ENCODE measurements at regions not wholly inside any gene's neighbourhood (a gene's known extent, or its start where the extent isn't known, plus 50 kb on each side); places are given as distances from the start of the nearest gene placed in this dataset.
A peak's percentile ranks its signal among the peaks of the same experiment; 100 is the strongest.
"Not testable (repeated sequence)": the region's sequence is repeated elsewhere in the genome, so short reads cannot be mapped to it uniquely, and the experiment has no call there.

- not testable (repeated sequence) for FAIRE-seq
Observed at GRCh38 chrX:23458957-23459356, 124.3 kb downstream of the PTCHD1 start.

- no peak for FAIRE-seq
Observed at GRCh38 chrX:23465105-23465791, 130.6 kb downstream of the PTCHD1 start.

GRCh38 chrX:23465985-23466384, 131.3 kb downstream of the PTCHD1 start:
- FAIRE-seq: no peak

GRCh38 chrX:23478056-23478455, 143.4 kb downstream of the PTCHD1 start:
- no peak for FAIRE-seq

- no peak for FAIRE-seq
Observed at GRCh38 chrX:23478561-23478960, 143.9 kb downstream of the PTCHD1 start.

DNA sequence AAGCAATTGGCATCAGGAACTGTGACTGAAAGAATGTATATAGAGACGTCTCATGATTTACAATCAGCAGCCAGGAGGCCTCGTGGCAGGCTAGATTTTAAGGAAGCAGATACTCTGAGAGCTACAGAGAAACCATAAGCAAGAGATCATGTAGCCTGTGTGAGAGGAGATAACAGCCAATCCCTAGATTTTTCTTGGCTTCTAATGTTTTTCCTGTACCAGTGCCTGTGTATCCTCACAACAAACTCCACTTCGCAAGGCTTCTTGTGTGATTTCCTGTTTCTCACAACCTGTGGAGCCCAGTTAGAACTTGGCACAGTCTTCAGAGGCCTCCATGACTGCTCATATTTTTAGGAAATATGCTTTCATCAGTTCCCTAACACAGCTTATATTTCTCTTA, 147.9 kb downstream of the PTCHD1 start:
- FAIRE-seq: no peak

- no peak for FAIRE-seq
Observed at GRCh38 chrX:23483396-23483795, 148.7 kb downstream of the PTCHD1 start.

DNA sequence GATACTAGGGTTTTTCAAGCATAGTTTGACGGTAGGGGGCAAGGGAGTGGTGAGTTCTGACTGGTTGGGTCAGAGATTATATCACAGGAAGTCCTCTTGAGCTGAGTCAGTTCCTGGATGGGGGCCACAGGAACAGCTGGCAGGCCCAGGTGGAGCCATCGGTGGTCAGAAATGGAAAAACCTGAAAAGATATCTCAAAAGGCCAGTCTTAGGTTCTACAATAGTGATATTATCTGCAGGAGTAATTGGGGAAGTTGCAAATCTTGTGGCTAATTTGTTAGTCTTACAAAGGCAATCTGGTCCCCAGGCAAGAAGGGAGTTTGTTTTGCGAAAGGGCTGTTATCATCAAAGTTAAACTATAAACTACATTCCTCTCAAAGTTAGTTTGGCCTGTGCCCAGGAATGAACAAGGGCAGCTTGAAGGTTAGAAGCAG, 159.3 kb downstream of the PTCHD1 start:
- FAIRE-seq: peak; percentile 92

- no peak for FAIRE-seq
Observed at GRCh38 chrX:23494741-23495140, 160.1 kb downstream of the PTCHD1 start.

DNA sequence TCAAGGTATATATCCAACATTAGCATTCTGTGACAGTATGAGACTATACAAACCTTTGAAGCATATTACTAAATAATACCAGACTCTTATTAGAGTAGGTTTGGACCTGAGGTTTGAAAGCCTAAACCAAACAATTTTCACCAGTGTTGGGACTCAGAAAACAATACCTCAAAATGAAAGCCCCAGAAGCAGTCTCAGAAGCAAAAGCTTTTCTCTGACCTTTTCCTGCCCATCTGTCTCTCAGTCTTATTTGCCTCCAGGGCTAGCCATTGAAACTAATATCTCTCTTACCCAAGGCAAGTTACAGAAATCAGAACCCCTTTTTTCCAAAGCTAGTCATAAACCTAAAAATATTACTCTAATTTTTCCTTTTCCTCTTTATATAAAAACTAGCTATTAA, 163.3 kb downstream of the PTCHD1 start:
- FAIRE-seq: no peak

DNA sequence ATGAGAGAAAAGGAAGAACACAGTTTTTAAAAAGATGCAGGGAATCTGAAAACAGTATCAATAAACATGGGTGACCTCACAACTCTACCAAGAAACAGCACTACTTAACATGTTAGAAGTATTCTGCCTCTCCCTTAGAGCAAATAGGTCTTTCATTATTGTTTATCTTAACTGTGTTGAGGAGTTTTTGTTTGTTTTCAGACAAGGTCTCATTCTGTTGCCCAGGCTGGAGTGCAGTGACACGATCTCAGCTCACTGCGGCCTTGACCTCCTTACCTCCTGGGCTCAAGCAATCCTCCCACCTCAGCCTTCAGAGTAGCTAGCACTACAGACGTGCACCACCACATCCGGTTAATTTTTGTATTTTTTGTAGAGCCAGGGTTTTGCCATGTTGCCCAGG, 165.3 kb upstream of the PRDX4 start:
- FAIRE-seq: no peak

- FAIRE-seq: peak; percentile 99
Observed at GRCh38 chrX:23503835-23504539, 163.3 kb upstream of the PRDX4 start.

- FAIRE-seq: no peak
Observed at GRCh38 chrX:23504540-23504884, 162.8 kb upstream of the PRDX4 start.

GRCh38 chrX:23504895-23505294, 162.4 kb upstream of the PRDX4 start:
- no peak for FAIRE-seq

GRCh38 chrX:23505531-23506303, 161.6 kb upstream of the PRDX4 start:
- FAIRE-seq: no peak

DNA sequence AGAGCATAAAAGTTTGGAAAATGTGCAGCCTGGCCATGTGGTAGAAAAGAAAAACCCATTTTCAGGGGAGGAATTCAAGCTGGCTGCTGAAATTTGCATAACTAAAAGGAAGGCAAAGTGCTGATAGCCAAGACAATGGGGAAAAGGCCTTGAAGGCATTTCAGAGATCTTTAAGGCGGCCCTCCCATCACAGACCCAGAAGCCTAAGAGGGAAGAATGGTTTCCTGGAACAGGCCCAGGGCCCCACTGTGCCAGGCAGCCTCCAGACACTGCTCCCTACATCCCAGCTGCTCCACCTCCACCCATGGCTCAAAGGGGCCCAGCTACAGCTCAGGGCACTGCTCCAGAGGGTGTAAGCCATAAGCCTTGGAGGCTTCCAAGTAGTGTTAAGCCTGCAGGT, 158.0 kb upstream of the PRDX4 start:
- FAIRE-seq: no peak

- no peak for FAIRE-seq
Observed at GRCh38 chrX:23511793-23512192, 155.5 kb upstream of the PRDX4 start.

DNA sequence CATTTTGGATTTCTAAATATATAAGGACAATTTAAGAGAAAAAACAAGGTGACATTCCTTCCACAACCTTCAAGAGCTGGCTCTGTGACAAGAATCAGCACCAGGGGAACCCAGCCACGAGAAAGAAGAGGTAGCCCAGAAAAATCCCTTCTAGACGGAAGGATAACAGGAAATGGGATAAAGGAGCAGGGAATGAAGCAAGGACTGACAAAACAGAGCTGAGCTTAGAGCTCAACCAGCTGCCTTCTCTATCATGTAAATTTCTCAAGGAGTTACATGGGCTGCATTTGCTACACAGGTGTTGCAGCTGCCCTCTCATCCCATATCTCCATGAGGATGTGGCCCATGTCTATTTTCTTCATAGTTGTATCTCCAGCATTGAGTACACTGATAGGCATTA, 154.2 kb upstream of the PRDX4 start:
- FAIRE-seq: no peak

GRCh38 chrX:23514082-23514481, 153.2 kb upstream of the PRDX4 start:
- no peak for FAIRE-seq

- no peak for FAIRE-seq
Observed at GRCh38 chrX:23515028-23515427, 152.3 kb upstream of the PRDX4 start.

DNA sequence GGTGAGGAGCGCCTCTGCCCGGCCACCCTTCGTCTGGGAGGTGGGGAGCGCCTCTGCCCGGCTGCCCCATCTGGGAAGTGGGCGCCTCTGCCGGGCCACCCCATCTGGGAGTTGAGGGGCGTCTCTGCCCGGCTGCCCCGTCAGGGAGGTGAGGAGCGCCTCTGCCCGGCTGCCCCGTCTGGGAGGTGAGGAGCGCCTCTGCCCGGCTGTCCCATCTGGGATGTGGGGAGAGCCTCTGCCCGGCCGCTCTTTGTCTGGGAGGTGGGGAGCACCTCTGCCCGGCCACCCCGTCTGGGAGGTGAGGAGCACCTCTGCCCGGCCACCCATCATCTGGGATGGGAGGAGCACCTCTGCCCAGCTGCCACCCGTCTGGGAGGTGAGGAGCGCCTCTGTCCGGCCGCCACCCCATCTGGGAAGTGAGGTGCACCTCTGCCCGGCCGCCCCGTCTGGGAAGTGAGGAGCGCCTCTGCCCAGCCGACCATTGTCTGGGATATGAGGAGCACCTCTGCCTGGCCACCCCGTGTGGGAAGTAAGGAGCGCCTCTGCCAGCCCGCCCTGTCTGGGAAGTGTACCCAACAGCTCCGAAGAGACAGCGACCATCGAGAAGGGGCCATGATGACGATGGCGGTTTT, 144.2 kb upstream of the PRDX4 start:
- FAIRE-seq: not testable (repeated sequence)

DNA sequence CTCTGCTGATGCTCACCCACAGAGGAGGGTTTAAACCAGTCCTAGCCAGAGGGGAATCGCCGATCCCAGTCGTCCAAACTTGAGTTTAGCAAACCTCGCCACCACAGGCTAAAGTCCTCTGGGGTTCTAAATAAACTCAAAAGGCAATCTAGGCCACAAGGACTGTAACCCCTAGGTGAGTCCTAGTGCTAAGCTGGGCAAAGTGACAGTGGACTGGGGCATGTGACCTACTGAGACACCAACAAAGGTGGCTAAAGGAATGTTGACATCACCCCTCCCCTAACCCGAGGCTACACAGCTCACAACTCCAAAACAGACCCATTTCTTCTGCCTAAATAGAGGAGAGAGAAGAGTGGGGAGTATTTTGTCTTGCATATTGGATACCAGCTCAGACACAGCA, 142.8 kb upstream of the PRDX4 start:
- FAIRE-seq: no peak

DNA sequence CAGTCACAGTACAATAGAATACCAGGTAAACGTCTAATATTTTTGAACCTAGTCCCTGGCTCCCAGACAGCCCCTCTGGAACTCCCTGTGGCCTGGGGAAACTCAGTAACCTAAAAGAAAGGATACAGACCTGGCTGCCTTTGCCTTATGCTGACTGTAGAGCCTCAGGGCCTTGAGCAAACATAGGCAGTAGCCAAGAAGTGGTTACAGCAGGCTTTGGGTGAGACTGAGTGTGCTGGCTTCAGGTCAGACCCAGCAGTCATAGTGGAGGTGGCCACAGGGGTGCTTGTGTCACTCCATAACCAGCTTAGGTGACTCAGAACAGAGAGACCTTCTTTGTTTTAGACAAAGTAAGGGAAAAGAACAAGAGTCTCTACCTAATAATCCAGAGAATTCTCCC, 141.8 kb upstream of the PRDX4 start:
- FAIRE-seq: no peak

GRCh38 chrX:23540532-23540931, 126.8 kb upstream of the PRDX4 start:
- no peak for FAIRE-seq

Measured in islet of Langerhans (tissue), 1 donor.